Right lobe of liver (tissue), 4 donors: ENCODE measurements at regions not wholly inside any gene's neighbourhood (a gene's known extent, or its start where the extent isn't known, plus 50 kb on each side); places are given as distances from the start of the nearest gene placed in this dataset.

Experiments
- CTCF ChIP-seq, 4 donors: fragments of 200-600 bp in 3 of 4; fragments of 450-650 bp in 1 of 4; IDR thresholded peaks; one replicate each; pipeline versions ENCODE4 v1.5.1 to v1.8.0; 2016 to 2022; ENCODE audit warnings: antibody characterized with exemption in 4 of 4, mild to moderate bottlenecking in 2 of 4
- POLR2A ChIP-seq: fragments of 450-650 bp; IDR thresholded peaks from one replicate; pipeline ENCODE4 v1.6.1; 2017; ENCODE audit warnings: antibody characterized with exemption, mild to moderate bottlenecking
- donor health status: DM: no; HTN: no; CAD: no.
- donor health status: DM: no; HTN: no; CAD: no.
- donor health status: DM: no; HTN: yes; CAD: no.

- TF ChIP-seq POLR2A (no peak), CTCF (IDR thresholded peaks at IDR 0.05) (no peak)
These were observed 170.1 kb downstream of the PAH start for GRCh38 chr12:102746963-102747362.
